H1 (cell line): ENCODE measurements at regions not wholly inside any gene's neighbourhood (a gene's known extent, or its start where the extent isn't known, plus 50 kb on each side); places are given as distances from the start of the nearest gene placed in this dataset.

Experiments used
- CTCF ChIA-PET: fragments of 300-600 bp; sonication (Branson Sonifier 250); formaldehyde crosslinking; loops from one replicate; lab custom pipeline; 2021; ENCODE audit not compliant: partially characterized antibody; lab: Charles Lee
- POLR2A ChIA-PET: fragments of 300-600 bp; sonication (Branson Sonifier 250); formaldehyde crosslinking; loops from one replicate; lab custom pipeline; 2021; ENCODE audit warnings: inconsistent platforms; ENCODE audit not compliant: partially characterized antibody; lab: Charles Lee
- DNase-seq, 2 experiments: peaks; one replicate each; pipeline versions ENCODE4 v3.0.0 to v3.0.0-alpha.2; 2010 to 2022; ENCODE audit warnings: low spot score in 2 of 2, low read depth in 1 of 2, mixed read lengths in 1 of 2
- FAIRE-seq: peaks from 2 replicates; lab custom pipeline; 2011; peaks lifted over from hg19 to GRCh38; lab: Jason Lieb, UNC
- H2AFZ ChIP-seq: 2 replicates; pipeline ENCODE4 v1.8.1; 2012; ENCODE audit warnings: low read length, inconsistent platforms
- H2AK5ac ChIP-seq: 2 replicates; pipeline ENCODE4 v1.6.1; 2013; ENCODE audit warnings: low read depth, low read length
- H2BK120ac ChIP-seq: replicated peaks from 2 replicates; pipeline ENCODE3; 2013; ENCODE audit warnings: low read depth, low read length, inconsistent platforms
- H2BK12ac ChIP-seq: 2 replicates; pipeline ENCODE4 v1.6.1; 2013; ENCODE audit warnings: low read depth, low read length
- H2BK15ac ChIP-seq: 2 replicates; pipeline ENCODE4 v1.6.1; 2013; ENCODE audit warnings: low read length
- H2BK20ac ChIP-seq: 2 replicates; pipeline ENCODE4 v1.6.1; 2013; ENCODE audit warnings: low read length
- H2BK5ac ChIP-seq: 2 replicates; pipeline ENCODE4 v1.6.1; 2013; ENCODE audit warnings: low read depth, low read length
- H3K14ac ChIP-seq: 2 replicates; pipeline ENCODE4 v1.6.1; 2013; ENCODE audit warnings: inconsistent platforms; ENCODE audit not compliant: insufficient read length
- H3K18ac ChIP-seq: 2 replicates; pipeline ENCODE4 v1.6.1; 2013; ENCODE audit warnings: low read length; ENCODE audit errors: extremely low read depth
- H3K23ac ChIP-seq: 2 replicates; pipeline ENCODE4 v1.6.1; 2013; ENCODE audit warnings: inconsistent platforms; ENCODE audit not compliant: insufficient read length
- H3K23me2 ChIP-seq: 2 replicates; pipeline ENCODE4 v1.6.1; 2013; ENCODE audit warnings: low read depth, low read length
- H3K27ac ChIP-seq: 2 replicates; pipeline ENCODE4 v1.6.1; 2011; ENCODE audit warnings: low read depth, low read length, inconsistent platforms
- H3K27me3 ChIP-seq, 4 experiments: replicated peaks in 1 of 4; 1 replicate in 1 of 4; 2 replicates in 3 of 4; pipeline versions ENCODE4 v1.6.1 to v1.8.1; 2011 to 2013; ENCODE audit warnings: low read length in 3 of 4, mild to moderate bottlenecking in 3 of 4, inconsistent platforms in 2 of 4, mixed read lengths in 2 of 4, moderate library complexity in 1 of 4; ENCODE audit not compliant: control insufficient read depth in 3 of 4, insufficient read depth in 3 of 4; ENCODE audit errors: extremely low read depth in 1 of 4
- H3K36me3 ChIP-seq, 4 experiments: 2 replicates each; pipeline versions ENCODE4 v1.6.1 to v1.8.1; 2011 to 2013; ENCODE audit warnings: mild to moderate bottlenecking in 4 of 4, low read length in 3 of 4, moderate library complexity in 2 of 4, control low read depth in 1 of 4, inconsistent platforms in 1 of 4; ENCODE audit not compliant: insufficient read depth in 4 of 4, control insufficient read depth in 2 of 4
- H3K4ac ChIP-seq: replicated peaks from 2 replicates; pipeline ENCODE3; 2013; ENCODE audit warnings: low read length, low read depth, mixed read lengths, inconsistent platforms; ENCODE audit not compliant: insufficient read length
- H3K4me1 ChIP-seq, 4 experiments: replicated peaks in 1 of 4; 1 replicate in 1 of 4; 2 replicates in 3 of 4; pipeline versions ENCODE4 v1.6.1 to v1.8.1; 2011 to 2013; ENCODE audit warnings: low read length in 3 of 4, inconsistent platforms in 2 of 4, mixed read lengths in 1 of 4; ENCODE audit not compliant: insufficient read depth in 4 of 4, control insufficient read depth in 3 of 4
- H3K4me2 ChIP-seq, 2 experiments: 2 replicates each; pipeline versions ENCODE4 v1.6.1 to v1.8.1; 2011 to 2013; ENCODE audit warnings: low read depth in 2 of 2, low read length in 2 of 2, control low read depth in 1 of 2, inconsistent platforms in 1 of 2, mild to moderate bottlenecking in 1 of 2; ENCODE audit not compliant: insufficient read depth in 1 of 2
- H3K4me3 ChIP-seq, 4 experiments: fragments of 200-600, 300-600 bp in 1 of 4; sonication (generic), shearing (Covaris generic), sonication (Bioruptor Twin) in 1 of 4; 2 replicates each; pipeline versions ENCODE4 v1.5.1 to v1.8.1; 2011 to 2016; ENCODE audit warnings: low read length in 4 of 4, low read depth in 3 of 4, control low read depth in 2 of 4, inconsistent platforms in 2 of 4, mild to moderate bottlenecking in 2 of 4, mixed read lengths in 1 of 4, moderate library complexity in 1 of 4; ENCODE audit not compliant: insufficient read depth in 2 of 4; ENCODE audit errors: extremely low read depth in 1 of 4
- H3K56ac ChIP-seq: replicated peaks from 2 replicates; pipeline ENCODE3; 2013; ENCODE audit warnings: low read depth, mild to moderate bottlenecking, mixed read lengths, low read length, inconsistent platforms; ENCODE audit not compliant: insufficient read length
- H3K79me1 ChIP-seq: 2 replicates; pipeline ENCODE4 v1.6.1; 2013; ENCODE audit warnings: low read depth, low read length, control low read depth
- H3K79me2 ChIP-seq, 2 experiments: 2 replicates each; pipeline versions ENCODE4 v1.6.1 to v1.8.1; 2012 to 2013; ENCODE audit warnings: low read length in 2 of 2, mild to moderate bottlenecking in 2 of 2, inconsistent platforms in 1 of 2; ENCODE audit not compliant: insufficient read depth in 2 of 2, control insufficient read depth in 1 of 2
- H3K9ac ChIP-seq, 4 experiments: replicated peaks in 1 of 4; 1 replicate in 1 of 4; 2 replicates in 3 of 4; pipeline versions ENCODE4 v1.6.1 to v1.8.1; 2011 to 2013; ENCODE audit warnings: low read depth in 3 of 4, low read length in 3 of 4, control low read depth in 2 of 4, mild to moderate bottlenecking in 2 of 4, moderate library complexity in 2 of 4, inconsistent platforms in 1 of 4; ENCODE audit errors: extremely low read depth in 1 of 4
- H3K9me3 ChIP-seq, 2 experiments: 2 replicates each; pipeline versions ENCODE4 v1.6.1 to v1.8.1; 2012 to 2013; ENCODE audit warnings: mild to moderate bottlenecking in 2 of 2, moderate library complexity in 2 of 2, control low read depth in 1 of 2, inconsistent platforms in 1 of 2, low read depth in 1 of 2, low read length in 1 of 2, mixed read lengths in 1 of 2; ENCODE audit not compliant: insufficient read depth in 2 of 2
- H4K20me1 ChIP-seq, 2 experiments: replicated peaks in 1 of 2; 2 replicates each; pipeline versions ENCODE3 to v1.8.1; 2011 to 2013; ENCODE audit warnings: inconsistent platforms in 2 of 2, low read length in 2 of 2, mild to moderate bottlenecking in 1 of 2; ENCODE audit not compliant: insufficient read depth in 2 of 2, control insufficient read depth in 1 of 2
- H4K5ac ChIP-seq: 2 replicates; pipeline ENCODE4 v1.6.1; 2013; ENCODE audit warnings: low read length, low read depth, mixed read lengths, inconsistent platforms; ENCODE audit not compliant: insufficient read length
- H4K8ac ChIP-seq: 2 replicates; pipeline ENCODE4 v1.8.0; 2013; ENCODE audit warnings: mild to moderate bottlenecking, moderate library complexity, low read length, inconsistent platforms; ENCODE audit not compliant: insufficient read depth; ENCODE audit errors: extremely low read depth
- H4K91ac ChIP-seq: replicated peaks from 2 replicates; pipeline ENCODE3; 2013; ENCODE audit warnings: low read length, mixed read lengths, inconsistent platforms; ENCODE audit not compliant: insufficient read length
- RXRA ChIP-seq: IDR thresholded peaks from 2 replicates; pipeline ENCODE4 v1.6.1; 2011; ENCODE audit warnings: low read depth, mild to moderate bottlenecking, low read length, moderate library complexity; ENCODE audit not compliant: insufficient read depth
- SAP30 ChIP-seq: fragments of 300-600 bp; sonication (generic); IDR thresholded peaks from 2 replicates; pipeline ENCODE4 v1.7.1; 2012; ENCODE audit warnings: low read length, moderate library complexity, mild to moderate bottlenecking, inconsistent platforms; ENCODE audit not compliant: insufficient read depth, insufficient replicate concordance
- TBP ChIP-seq: IDR thresholded peaks from 2 replicates; pipeline ENCODE4 v1.6.1; 2011; ENCODE audit warnings: low read depth, low read length, improper control_type of control experiment
- TEAD4 ChIP-seq: IDR thresholded peaks from 2 replicates; pipeline ENCODE4 v1.6.1; 2012; ENCODE audit warnings: low read depth, low read length, inconsistent platforms, mixed read lengths
- WGBS, 2 experiments: shearing (Covaris generic) in 1 of 2; methylation state at CpG; one replicate each; pipeline versions ENCODE4 v1.1.6 to v1.1.7; 2013 to 2015; ENCODE audit warnings: low lambda C conversion rate in 2 of 2, mixed read lengths in 2 of 2, inconsistent platforms in 1 of 2, low coverage in 1 of 2, missing lambda C conversion rate in 1 of 2; ENCODE audit not compliant: insufficient replicate concordance in 2 of 2, insufficient coverage in 1 of 2, insufficient read length in 1 of 2; ENCODE audit errors: extremely low coverage in 1 of 2, missing lambda C conversion rate in 1 of 2; 5-methylcytosine and 5-hydroxymethylcytosine counted together

DNA sequence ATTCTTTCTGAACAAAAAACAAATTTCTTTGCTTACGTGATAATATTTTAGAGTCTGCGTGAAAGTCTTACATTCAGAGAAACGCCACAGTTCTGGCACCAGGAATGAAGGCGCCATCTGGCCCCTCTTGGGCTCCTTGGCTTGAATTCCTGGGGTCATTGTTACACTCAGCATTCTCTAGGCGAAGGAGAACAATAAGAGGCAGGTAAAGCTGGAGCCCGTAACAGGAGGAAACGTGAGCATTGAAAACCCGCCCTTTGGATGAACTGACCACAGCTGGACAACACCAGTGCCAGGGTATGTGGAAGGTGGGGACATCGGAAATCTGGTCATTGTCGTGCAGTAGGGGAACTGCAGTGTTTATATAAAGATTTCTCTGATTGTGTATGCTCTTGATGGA lies 144.8 kb downstream of the RNF152 start:
- H4K91ac ChIP-seq: no peak overlapping the region
- H2BK20ac ChIP-seq: no peak overlapping the region
- DNase-seq: no peak
- no peak overlapping the region for H4K5ac ChIP-seq
- no peak overlapping the region for H3K27ac ChIP-seq
- H3K4me1 ChIP-seq: no peaks in the 10 kb centered on the region
- H3K23me2 ChIP-seq: no peaks in the 10 kb centered on the region
- no peaks in the 10 kb centered on the region for H3K27me3 ChIP-seq
- H2AFZ ChIP-seq: no peak overlapping the region
- H3K4ac ChIP-seq: no peak overlapping the region
- no peak overlapping the region for H4K8ac ChIP-seq
- H3K14ac ChIP-seq: no peak overlapping the region
- H3K56ac ChIP-seq: no peak overlapping the region
- no peak overlapping the region for H2BK5ac ChIP-seq
- H3K79me2 ChIP-seq: no peaks in the 10 kb centered on the region
- no peak overlapping the region for H3K4me3 ChIP-seq
- CTCF ChIA-PET: no interaction called here
- no peak overlapping the region for H3K9ac ChIP-seq
- H4K20me1 ChIP-seq: no peaks in the 10 kb centered on the region
- H3K36me3 ChIP-seq: no peaks in the 10 kb centered on the region
- POLR2A ChIA-PET: no interaction called here
- no peak overlapping the region for H2BK12ac ChIP-seq
- TF ChIP-seq TBP: no peak
- peak; percentile 61 for TF ChIP-seq TEAD4
- TF ChIP-seq RXRA: no peak
- TF ChIP-seq SAP30: no peak
- 81% methylated on average over 10 of the region's 10 CpGs; no CpG with 5 or more reads in 1 of the 2 experiments for WGBS, 2 experiments
- no peaks in the 10 kb centered on the region for H3K79me1 ChIP-seq
- H3K18ac ChIP-seq: no peak overlapping the region
- no peak overlapping the region for H2BK15ac ChIP-seq
- H3K9me3 ChIP-seq: no peaks in the 10 kb centered on the region
- no peak overlapping the region for H3K23ac ChIP-seq
- H2BK120ac ChIP-seq: no peak overlapping the region
- FAIRE-seq: no peak
- no peak overlapping the region; a peak in 1 of 4 replicates for H3K4me2 ChIP-seq
- H2AK5ac ChIP-seq: no peak overlapping the region
